A673 (cell line): ENCODE measurements at regions not wholly inside any gene's neighbourhood (a gene's known extent, or its start where the extent isn't known, plus 50 kb on each side); places are given as distances from the start of the nearest gene placed in this dataset.

Experiments
- BruUV-seq: library from RNA; stranded (reverse); fragments of 400-500 nt; replicated peaks from 2 replicates; lab custom pipeline; 2021; lab: Mats Ljungman, UMichigan
- CTCF ChIA-PET: fragments of 300-600 bp; sonication (Branson Sonifier 250); formaldehyde crosslinking; loops from one replicate; lab custom pipeline; 2022; ENCODE audit warnings: antibody characterized with exemption; lab: Charles Lee
- POLR2A ChIA-PET: fragments of 300-600 bp; sonication (Branson Sonifier 250); formaldehyde crosslinking; loops from one replicate; lab custom pipeline; 2022; ENCODE audit warnings: antibody characterized with exemption; ENCODE audit not compliant: low non-redundant PET; lab: Charles Lee
- DNase-seq: peaks from one replicate; pipeline ENCODE4 v3.0.0-alpha.2; 2015; ENCODE audit warnings: low spot score
- H3K27ac ChIP-seq: fragments of 200-600 bp; sonication (generic); 2 replicates; pipeline ENCODE4 v1.5.1; 2016; ENCODE audit warnings: mixed run types, low read depth, mild to moderate bottlenecking, mixed read lengths, antibody characterized with exemption, low read length; ENCODE audit not compliant: poor library complexity, severe bottlenecking
- H3K27me3 ChIP-seq: fragments of 200-600 bp; sonication (generic); replicated peaks from 2 replicates; pipeline ENCODE4 v1.6.1; 2017; ENCODE audit warnings: mixed run types, low read depth, mild to moderate bottlenecking, mixed read lengths, antibody characterized with exemption, low read length; ENCODE audit not compliant: insufficient read depth, poor library complexity
- H3K36me3 ChIP-seq: fragments of 200-600 bp; sonication (generic); 2 replicates; pipeline ENCODE4 v1.6.1; 2016; ENCODE audit warnings: mixed run types, mild to moderate bottlenecking, mixed read lengths, antibody characterized with exemption, low read length; ENCODE audit not compliant: insufficient read depth, poor library complexity, severe bottlenecking
- H3K4me1 ChIP-seq: fragments of 200-600 bp; sonication (generic); 2 replicates; pipeline ENCODE4 v1.6.1; 2017; ENCODE audit warnings: mixed run types, mild to moderate bottlenecking, mixed read lengths, antibody characterized with exemption, low read length; ENCODE audit not compliant: insufficient read depth, poor library complexity, severe bottlenecking
- H3K4me3 ChIP-seq: fragments of 200-600 bp; sonication (generic); 2 replicates; pipeline ENCODE4 v1.5.1; 2016; ENCODE audit warnings: low read depth, mixed run types, mild to moderate bottlenecking, mixed read lengths, low read length; ENCODE audit not compliant: poor library complexity, severe bottlenecking
- H3K9me3 ChIP-seq: fragments of 200-600 bp; sonication (generic); 2 replicates; pipeline ENCODE4 v1.6.1; 2016; ENCODE audit warnings: mixed run types, low read depth, mild to moderate bottlenecking, mixed read lengths, antibody characterized with exemption, low read length; ENCODE audit not compliant: poor library complexity, severe bottlenecking
- CTCF ChIP-seq: fragments of 300-800, 200-600 bp; sonication (generic); conservative IDR thresholded peaks from 2 replicates; pipeline ENCODE4 v1.5.1; 2017; ENCODE audit warnings: low read depth, mild to moderate bottlenecking, antibody characterized with exemption, low read length, moderate library complexity, mixed read lengths
- EZH2 ChIP-seq: fragments of 200-600 bp; sonication (generic); IDR thresholded peaks from 2 replicates; pipeline ENCODE4 v1.6.1; 2017; ENCODE audit warnings: borderline replicate concordance, low read depth, mild to moderate bottlenecking, mixed read lengths, antibody characterized with exemption, low read length; ENCODE audit not compliant: poor library complexity, severe bottlenecking
- intact Hi-C: fragments of 100-400 bp; cut with micrococcal nuclease; formaldehyde crosslinking; loops from one replicate; pipeline ENCODE4 v1.10.0; 2022; ENCODE audit not compliant: unreplicated experiment

- no peak for DNase-seq
- CTCF ChIA-PET = no interaction called here
- POLR2A ChIA-PET = no interaction called here
- Histone ChIP-seq H3K27me3 (peaks cover 34% of the 10 kb centered on the region), H3K4me3 (no peak overlapping the region), H3K27ac (no peak overlapping the region), H3K9me3 (no peaks in the 10 kb centered on the region), H3K36me3 (no peaks in the 10 kb centered on the region), H3K4me1 (no peaks in the 10 kb centered on the region)
- TF ChIP-seq CTCF (no peak), EZH2 (no peak)
- no TSS peak for BruUV-seq
- intact Hi-C loops = no loop called here
Observed at GRCh38 chr22:22362936-22363335, 118.3 kb downstream of the VPREB1 start.

- Histone ChIP-seq H3K27ac (no peak overlapping the region), H3K36me3 (no peaks in the 10 kb centered on the region), H3K4me3 (no peak overlapping the region), H3K4me1 (no peaks in the 10 kb centered on the region), H3K27me3 (peaks cover 47% of the 10 kb centered on the region), H3K9me3 (no peaks in the 10 kb centered on the region)
- BruUV-seq = no TSS peak
- intact Hi-C loops = no loop called here
- CTCF ChIA-PET = no interaction called here
- no peak for TF ChIP-seq CTCF
- no peak for TF ChIP-seq EZH2
- DNase-seq = no peak
- POLR2A ChIA-PET = no interaction called here
Observed at GRCh38 chr22:22364207-22364606, 119.6 kb downstream of the VPREB1 start.

- BruUV-seq = no TSS peak
- no peak for DNase-seq
- POLR2A ChIA-PET = no interaction called here
- TF ChIP-seq CTCF = no peak
- TF ChIP-seq EZH2 = no peak
- H3K27ac ChIP-seq = no peak overlapping the region
- H3K27me3 ChIP-seq = peaks cover 59% of the 10 kb centered on the region
- H3K4me1 ChIP-seq = no peaks in the 10 kb centered on the region
- no peak overlapping the region for H3K4me3 ChIP-seq
- intact Hi-C loops = no loop called here
- no peaks in the 10 kb centered on the region for H3K36me3 ChIP-seq
- H3K9me3 ChIP-seq = no peaks in the 10 kb centered on the region
- CTCF ChIA-PET = no interaction called here
Observed at GRCh38 chr22:22366537-22366936, 122.0 kb downstream of the VPREB1 start.
